ENCODE measurements at regions not wholly inside any gene's neighbourhood (a gene's known extent, or its start where the extent isn't known, plus 50 kb on each side); places are given as distances from the start of the nearest gene placed in this dataset.

GRCh38 chr18:78689606-78690005 is 290.0 kb upstream of the SALL3 start:
- no peak for DNase-seq
- Histone ChIP-seq H3K4me1 (no peaks in the 10 kb centered on the region), H3K36me3 (no peaks in the 10 kb centered on the region), H3K4me3 (ENCODE audit: low read depth, low read length) (no peak overlapping the region), H3K9me3 (no peaks in the 10 kb centered on the region), H3K27me3 (no peaks in the 10 kb centered on the region)
- TF ChIP-seq CTCF (IDR thresholded peaks at IDR 0.05; ENCODE audit: low read depth, low read length) = no peak

GRCh38 chr18:78692105-78692504 is 287.5 kb upstream of the SALL3 start:
- Histone ChIP-seq H3K4me1 (no peaks in the 10 kb centered on the region), H3K36me3 (no peaks in the 10 kb centered on the region), H3K4me3 (ENCODE audit: low read depth, low read length) (no peak overlapping the region), H3K27me3 (no peaks in the 10 kb centered on the region), H3K9me3 (no peaks in the 10 kb centered on the region)
- DNase-seq = no peak
- TF ChIP-seq CTCF (IDR thresholded peaks at IDR 0.05; ENCODE audit: low read depth, low read length) = no peak

- TF ChIP-seq CTCF (IDR thresholded peaks at IDR 0.05; ENCODE audit: low read depth, low read length) = no peak
- no peak for DNase-seq
- H3K27me3 ChIP-seq = no peaks in the 10 kb centered on the region
Measured at GRCh38 chr18:78693429-78693828, 286.2 kb upstream of the SALL3 start.

GRCh38 chr18:78696698-78697435 is 282.8 kb upstream of the SALL3 start:
- H3K27me3 ChIP-seq = peaks cover 6% of the 10 kb centered on the region

More at GRCh38 chr18:78693429-78693828, 286.2 kb upstream of the SALL3 start:
- no peaks in the 10 kb centered on the region for H3K4me1 ChIP-seq
- H3K4me3 ChIP-seq (ENCODE audit: low read depth, low read length) = no peak overlapping the region
- no peaks in the 10 kb centered on the region for H3K9me3 ChIP-seq
- no peaks in the 10 kb centered on the region for H3K36me3 ChIP-seq

GRCh38 chr18:78697446-78697845 is 282.2 kb upstream of the SALL3 start:
- Histone ChIP-seq H3K36me3 (no peaks in the 10 kb centered on the region), H3K27me3 (peaks cover 10% of the 10 kb centered on the region), H3K4me1 (no peaks in the 10 kb centered on the region), H3K9me3 (no peaks in the 10 kb centered on the region), H3K4me3 (ENCODE audit: low read depth, low read length) (no peak overlapping the region)
- no peak for DNase-seq
- TF ChIP-seq CTCF (IDR thresholded peaks at IDR 0.05; ENCODE audit: low read depth, low read length) = no peak

More at GRCh38 chr18:78696698-78697435, 282.8 kb upstream of the SALL3 start:
- TF ChIP-seq CTCF (IDR thresholded peaks at IDR 0.05; ENCODE audit: low read depth, low read length) = no peak
- H3K4me1 ChIP-seq = no peaks in the 10 kb centered on the region
- H3K36me3 ChIP-seq = no peaks in the 10 kb centered on the region
- no peak overlapping the region for H3K4me3 ChIP-seq (ENCODE audit: low read depth, low read length)
- DNase-seq = no peak
- H3K9me3 ChIP-seq = no peaks in the 10 kb centered on the region

GRCh38 chr18:78698914-78699313 is 280.7 kb upstream of the SALL3 start:
- Histone ChIP-seq H3K36me3 (no peaks in the 10 kb centered on the region), H3K4me3 (ENCODE audit: low read depth, low read length) (no peak overlapping the region), H3K9me3 (no peaks in the 10 kb centered on the region), H3K4me1 (no peaks in the 10 kb centered on the region), H3K27me3 (peaks cover 12% of the 10 kb centered on the region)
- DNase-seq = no peak
- TF ChIP-seq CTCF (IDR thresholded peaks at IDR 0.05; ENCODE audit: low read depth, low read length) = no peak

Data from BE2C (cell line).